Naive thymus-derived CD4-positive, alpha-beta T cell (primary cell): ENCODE measurements at regions not wholly inside any gene's neighbourhood (a gene's known extent, or its start where the extent isn't known, plus 50 kb on each side); places are given as distances from the start of the nearest gene placed in this dataset.

Source experiments
- ATAC-seq: fragments of 150-1000 bp; cut with Tn5 transposase; 2 replicates; pipeline ENCODE4 v1.10.0; 2021; ENCODE audit warnings: mild to moderate bottlenecking, moderate library complexity
- CTCF ChIA-PET: fragments of 350-600 bp; sonication (Branson Sonifier 250); formaldehyde crosslinking; loops from one replicate; lab custom pipeline; 2021; ENCODE audit warnings: antibody characterized with exemption; lab: Charles Lee
- POLR2A ChIA-PET: fragments of 350-600 bp; sonication (Branson Sonifier 250); formaldehyde crosslinking; loops from one replicate; lab custom pipeline; 2021; ENCODE audit warnings: antibody characterized with exemption, inconsistent platforms; lab: Charles Lee
- DNase-seq, 9 donors: peaks; one replicate each; pipeline versions ENCODE4 v3.0.0 to v3.0.0-alpha.2; 2020 to 2022; ENCODE audit warnings: mixed read lengths in 1 of 9
- H3K27ac ChIP-seq: one replicate; pipeline ENCODE4 v1.7.0; 2013; ENCODE audit warnings: mild to moderate bottlenecking, low read depth, low read length, moderate library complexity
- H3K27me3 ChIP-seq, 2 donors: one replicate each; pipeline ENCODE4 v1.7.0; 2013; ENCODE audit warnings: low read length in 2 of 2, mild to moderate bottlenecking in 2 of 2, moderate library complexity in 2 of 2; ENCODE audit not compliant: control insufficient read depth in 2 of 2, insufficient read depth in 2 of 2
- H3K36me3 ChIP-seq, 3 experiments: 1 replicate in 2 of 3; 2 replicates in 1 of 3; pipeline ENCODE4 v1.7.0; 2013; ENCODE audit warnings: low read length in 3 of 3, mild to moderate bottlenecking in 3 of 3, moderate library complexity in 1 of 3; ENCODE audit not compliant: insufficient read depth in 3 of 3, control insufficient read depth in 2 of 3
- H3K4me1 ChIP-seq, 2 donors: one replicate each; pipeline ENCODE4 v1.7.0; 2013; ENCODE audit warnings: low read length in 2 of 2, mild to moderate bottlenecking in 2 of 2, moderate library complexity in 1 of 2; ENCODE audit not compliant: control insufficient read depth in 2 of 2, insufficient read depth in 2 of 2
- H3K4me3 ChIP-seq: 2 replicates; pipeline ENCODE4 v1.7.0; 2013; ENCODE audit warnings: mild to moderate bottlenecking, low read length
- H3K9me3 ChIP-seq, 3 experiments: 1 replicate in 2 of 3; 2 replicates in 1 of 3; pipeline ENCODE4 v1.7.0; 2013; ENCODE audit warnings: low read length in 3 of 3; ENCODE audit not compliant: control insufficient read depth in 2 of 3
- H3K27ac Mint-ChIP-seq, 9 donors: one replicate each; pipeline ENCODE4 v1.8.0; 2020 to 2022; ENCODE audit warnings: mixed read lengths in 9 of 9, mild to moderate bottlenecking in 8 of 9, moderate library complexity in 5 of 9, inconsistent platforms in 2 of 9
- H3K27me3 Mint-ChIP-seq, 5 donors: one replicate each; pipeline ENCODE4 v1.8.0; 2021 to 2022; ENCODE audit warnings: mixed read lengths in 5 of 5, mild to moderate bottlenecking in 1 of 5
- H3K36me3 Mint-ChIP-seq, 5 donors: one replicate each; pipeline ENCODE4 v1.8.0; 2020 to 2022; ENCODE audit warnings: mixed read lengths in 5 of 5, mild to moderate bottlenecking in 3 of 5, inconsistent platforms in 1 of 5
- H3K4me1 Mint-ChIP-seq, 7 donors: one replicate each; pipeline ENCODE4 v1.8.0; 2020 to 2022; ENCODE audit warnings: mixed read lengths in 7 of 7, mild to moderate bottlenecking in 3 of 7, inconsistent platforms in 1 of 7
- H3K4me3 Mint-ChIP-seq, 10 donors: one replicate each; pipeline ENCODE4 v1.8.0; 2020 to 2022; ENCODE audit warnings: mild to moderate bottlenecking in 10 of 10, mixed read lengths in 10 of 10, moderate library complexity in 6 of 10, inconsistent platforms in 2 of 10
- H3K9me3 Mint-ChIP-seq, 11 donors: one replicate each; pipeline ENCODE4 v1.8.0; 2020 to 2022; ENCODE audit warnings: mixed read lengths in 11 of 11, mild to moderate bottlenecking in 4 of 11, inconsistent platforms in 1 of 11, moderate library complexity in 1 of 11
- intact Hi-C, 2 donors: fragments of 100-400 bp; cut with micrococcal nuclease; formaldehyde crosslinking; loops; one replicate each; pipeline ENCODE4 v1.15.1; 2023

DNA sequence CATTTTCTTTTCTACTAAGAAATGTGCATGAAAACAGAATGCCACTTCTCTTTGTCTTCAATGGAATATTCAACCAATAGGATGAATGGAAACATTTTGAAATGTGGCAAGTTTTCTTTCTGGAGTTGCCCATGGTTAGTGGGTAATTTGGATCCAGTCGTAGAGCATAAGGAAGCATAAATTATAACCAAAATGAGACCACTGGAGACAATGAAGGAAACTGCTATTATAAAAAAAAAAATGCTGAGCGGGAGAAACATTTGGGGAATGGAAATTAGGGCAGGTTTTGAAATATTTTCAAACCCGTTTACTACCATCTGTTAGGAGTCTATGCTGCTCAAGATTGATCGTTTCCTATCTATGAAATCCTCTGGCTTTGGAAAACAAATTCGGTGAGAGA lies 182.9 kb upstream of the PRKCQ start:
- peaks cover 37 to 67% (median 48%) of the 10 kb centered on the region in 5 donors for H3K27me3 Mint-ChIP-seq
- CTCF ChIA-PET = no interaction called here
- peaks cover 0 to 16% (median 0%) of the 10 kb centered on the region in 11 donors for H3K9me3 Mint-ChIP-seq
- Histone ChIP-seq H3K9me3 (no peaks in the 10 kb centered on the region), H3K27ac (no peak overlapping the region), H3K36me3 (no peaks in the 10 kb centered on the region), H3K4me1 (no peaks in the 10 kb centered on the region), H3K4me3 (no peak overlapping the region), H3K27me3 (no peaks in the 10 kb centered on the region)
- intact Hi-C loops = no loop called here
- H3K36me3 Mint-ChIP-seq = peaks cover 0 to 4% (median 0%) of the 10 kb centered on the region in 5 donors
- no peak for ATAC-seq
- H3K27ac Mint-ChIP-seq = no peak overlapping the region
- H3K4me3 Mint-ChIP-seq = no peak overlapping the region
- no peak for DNase-seq
- no peaks in the 10 kb centered on the region for H3K4me1 Mint-ChIP-seq
- POLR2A ChIA-PET = no interaction called here

DNA sequence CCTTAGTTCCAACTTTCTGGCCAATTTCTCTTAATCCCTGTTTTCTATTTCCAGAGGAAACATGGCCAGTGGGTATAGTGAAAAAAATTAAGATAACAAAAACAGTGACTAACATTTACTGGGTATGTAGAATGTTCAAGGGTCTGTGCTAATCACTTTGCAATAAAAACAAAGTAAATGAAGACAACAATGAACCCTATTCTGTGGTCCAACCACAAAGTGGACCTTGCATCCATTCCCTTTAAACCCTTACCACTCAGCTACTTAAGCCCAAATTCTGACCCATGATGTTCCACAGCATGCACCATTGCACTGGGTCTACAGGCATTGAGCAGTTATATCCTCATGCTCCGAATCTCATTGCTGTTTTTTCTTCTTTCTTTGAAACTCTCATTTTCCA lies 179.9 kb upstream of the PRKCQ start:
- ChIA-PET POLR2A (no interaction called here), CTCF (no interaction called here)
- Histone ChIP-seq H3K4me3 (no peak overlapping the region), H3K9me3 (no peaks in the 10 kb centered on the region), H3K27me3 (no peaks in the 10 kb centered on the region), H3K36me3 (no peaks in the 10 kb centered on the region), H3K4me1 (no peaks in the 10 kb centered on the region), H3K27ac (no peak overlapping the region)
- Mint-ChIP-seq H3K4me3 (no peak overlapping the region), H3K4me1 (no peaks in the 10 kb centered on the region), H3K27ac (no peak overlapping the region), H3K27me3 (peaks cover 41 to 71% (median 56%) of the 10 kb centered on the region in 5 donors), H3K9me3 (peaks cover 0 to 16% (median 0%) of the 10 kb centered on the region in 11 donors), H3K36me3 (peaks cover 0 to 4% (median 0%) of the 10 kb centered on the region in 5 donors)
- intact Hi-C loops = no loop called here
- DNase-seq = no peak
- ATAC-seq = no peak

DNA sequence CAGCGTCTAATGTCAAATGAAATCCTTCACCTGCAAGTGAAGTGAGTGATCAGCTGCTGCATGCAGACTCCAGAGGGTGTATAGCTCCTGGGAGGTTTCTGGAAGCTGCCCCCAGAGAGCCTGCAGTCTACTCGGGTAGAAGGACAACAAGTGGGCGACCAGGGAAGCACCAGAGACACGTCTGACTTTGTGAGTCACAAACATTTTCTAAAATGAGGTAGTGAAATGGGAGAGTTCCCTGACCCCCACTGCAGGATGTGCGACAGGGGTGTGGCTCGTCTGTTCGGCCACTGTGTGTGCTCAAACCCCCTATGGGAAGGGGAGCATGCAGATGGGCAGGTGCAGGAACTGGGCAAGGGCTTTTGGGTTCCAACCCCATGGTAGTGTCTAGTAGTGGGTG lies 177.1 kb upstream of the PRKCQ start:
- Mint-ChIP-seq H3K27me3 (peaks cover 37 to 53% (median 47%) of the 10 kb centered on the region in 5 donors), H3K4me1 (no peaks in the 10 kb centered on the region), H3K9me3 (peaks cover 0 to 16% (median 0%) of the 10 kb centered on the region in 11 donors), H3K36me3 (peaks cover 0 to 4% (median 0%) of the 10 kb centered on the region in 5 donors), H3K4me3 (no peak overlapping the region), H3K27ac (no peak overlapping the region)
- Histone ChIP-seq H3K4me3 (no peak overlapping the region), H3K36me3 (no peaks in the 10 kb centered on the region), H3K27me3 (no peaks in the 10 kb centered on the region), H3K4me1 (no peaks in the 10 kb centered on the region), H3K27ac (no peak overlapping the region), H3K9me3 (no peaks in the 10 kb centered on the region)
- intact Hi-C loops = no loop called here
- ATAC-seq (no peak), DNase-seq (no peak)
- POLR2A ChIA-PET = no interaction called here
- CTCF ChIA-PET = interaction anchor here (0.6 kb wide), 1 partner anchor 26 kb away, joined by 3 read pairs; no protein-coding TSS in a partner anchor

DNA sequence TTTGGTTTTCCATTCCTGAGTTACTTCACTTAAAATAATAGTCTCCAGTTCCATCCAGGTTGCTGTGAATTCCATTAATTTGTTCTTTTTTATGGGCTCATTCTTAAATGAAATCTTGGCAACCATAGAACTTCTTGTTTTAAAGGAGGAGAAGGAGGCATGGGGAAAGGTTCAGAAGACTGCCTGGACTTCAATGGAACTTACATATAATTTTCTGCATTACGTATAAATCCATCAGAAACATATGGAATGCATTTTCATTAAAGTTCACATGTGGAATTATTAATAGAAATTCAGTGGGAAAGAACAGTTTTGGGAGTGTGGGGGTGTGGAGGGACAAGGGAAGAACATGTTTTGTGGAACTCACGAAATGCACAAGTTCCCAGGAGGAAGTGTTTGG lies 176.6 kb upstream of the PRKCQ start:
- no peak overlapping the region for H3K4me3 Mint-ChIP-seq
- no peaks in the 10 kb centered on the region for H3K27me3 ChIP-seq
- H3K4me1 ChIP-seq = no peaks in the 10 kb centered on the region
- ATAC-seq (no peak), DNase-seq (no peak)
- H3K9me3 ChIP-seq = no peaks in the 10 kb centered on the region
- intact Hi-C loops = no loop called here
- peaks cover 36 to 53% (median 47%) of the 10 kb centered on the region in 5 donors for H3K27me3 Mint-ChIP-seq
- peaks cover 0 to 15% (median 0%) of the 10 kb centered on the region in 11 donors for H3K9me3 Mint-ChIP-seq
- no peaks in the 10 kb centered on the region for H3K4me1 Mint-ChIP-seq
- no peak overlapping the region for H3K27ac ChIP-seq
- no peak overlapping the region for H3K4me3 ChIP-seq
- CTCF ChIA-PET = interaction anchor here (0.6 kb wide), 1 partner anchor 26 kb away, joined by 3 read pairs; no protein-coding TSS in a partner anchor
- POLR2A ChIA-PET = no interaction called here
- H3K36me3 Mint-ChIP-seq = peaks cover 0 to 4% (median 0%) of the 10 kb centered on the region in 5 donors
- H3K27ac Mint-ChIP-seq = no peak overlapping the region
- H3K36me3 ChIP-seq = no peaks in the 10 kb centered on the region

DNA sequence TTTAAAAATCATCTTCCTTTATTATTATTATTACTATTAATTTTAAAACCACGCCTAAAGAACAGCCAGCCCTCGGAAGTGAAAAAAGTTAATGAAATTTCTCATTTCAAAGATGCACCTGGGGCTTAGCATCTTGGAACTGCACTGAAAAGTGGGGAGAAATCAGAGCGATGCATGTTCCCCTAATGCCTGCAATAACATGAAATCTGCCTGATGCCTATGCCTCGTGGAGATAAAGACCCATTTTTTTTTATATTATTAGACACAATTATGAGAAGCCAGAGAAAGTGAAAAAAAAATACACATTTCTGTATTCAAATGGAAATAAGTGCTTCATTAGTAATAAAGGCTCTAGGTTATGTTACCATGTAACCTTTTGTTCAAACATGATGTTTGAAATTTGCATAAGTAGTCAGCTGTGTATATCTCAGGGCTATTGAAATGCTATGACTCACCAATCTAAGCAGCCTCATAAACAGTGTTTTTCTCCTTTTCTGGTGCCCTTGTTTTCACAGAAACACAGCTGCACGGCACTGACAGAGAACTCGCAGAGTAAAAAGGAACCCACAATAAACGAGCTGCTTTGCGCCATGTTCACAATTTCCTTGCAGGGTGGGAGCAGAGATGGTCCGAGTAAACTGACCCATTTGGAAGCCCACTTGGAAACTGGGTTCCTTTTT lies 175.8 kb upstream of the PRKCQ start:
- Histone ChIP-seq H3K4me3 (no peak overlapping the region), H3K27me3 (no peaks in the 10 kb centered on the region), H3K36me3 (no peaks in the 10 kb centered on the region), H3K4me1 (no peaks in the 10 kb centered on the region), H3K9me3 (no peaks in the 10 kb centered on the region), H3K27ac (no peak overlapping the region)
- intact Hi-C loops = no loop called here
- CTCF ChIA-PET = no interaction called here
- peaks cover 0 to 10% (median under 1%) of the 10 kb centered on the region in 11 donors for H3K9me3 Mint-ChIP-seq
- no peaks in the 10 kb centered on the region for H3K36me3 Mint-ChIP-seq
- no peak for DNase-seq
- no peak overlapping the region for H3K4me3 Mint-ChIP-seq
- no peaks in the 10 kb centered on the region for H3K4me1 Mint-ChIP-seq
- ATAC-seq = no peak
- H3K27ac Mint-ChIP-seq = no peak overlapping the region
- H3K27me3 Mint-ChIP-seq = peaks cover 38 to 53% (median 49%) of the 10 kb centered on the region in 5 donors
- POLR2A ChIA-PET = no interaction called here

DNA sequence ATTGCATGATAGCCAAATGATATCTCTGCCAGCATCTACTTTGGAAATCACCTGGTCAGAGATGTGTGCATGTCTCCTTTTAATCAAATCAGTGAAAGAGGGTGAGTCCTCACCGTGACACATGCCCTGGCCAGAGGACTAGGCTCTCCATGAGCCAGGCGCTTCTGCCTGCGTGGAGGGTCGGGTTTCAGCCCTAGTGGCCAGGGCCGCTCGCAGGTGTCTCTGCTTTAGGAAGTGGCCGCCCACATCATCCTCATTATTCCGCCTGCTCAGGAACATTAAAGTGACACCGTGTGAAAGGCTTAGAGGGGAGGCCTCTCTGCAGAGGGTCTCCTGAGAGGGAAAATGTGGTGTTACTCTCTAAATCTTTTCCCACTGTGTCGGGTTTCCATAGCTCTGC lies 173.6 kb upstream of the PRKCQ start:
- ATAC-seq = no peak
- no peak overlapping the region for H3K4me3 ChIP-seq
- POLR2A ChIA-PET = no interaction called here

DNA sequence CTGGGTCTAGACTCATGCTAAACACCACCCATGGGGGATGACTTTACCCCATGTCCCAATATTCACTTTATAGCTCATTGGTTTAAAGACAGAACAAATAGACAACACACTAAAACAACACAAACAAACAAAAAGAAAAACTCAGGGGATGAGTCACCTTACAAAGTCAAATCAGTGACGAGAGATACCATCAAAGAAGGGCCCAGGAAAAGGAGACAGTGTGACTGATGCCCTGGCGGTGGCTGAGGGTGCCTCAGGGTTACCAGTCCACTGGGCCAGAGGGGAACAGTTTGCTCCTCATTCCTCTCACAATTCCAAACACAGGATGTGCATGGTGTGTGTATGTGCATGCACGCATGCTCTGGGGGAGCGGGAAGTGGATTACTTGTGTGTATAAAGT lies 171.3 kb upstream of the PRKCQ start:
- Mint-ChIP-seq H3K9me3 (peaks cover 0 to 12% (median 3%) of the 10 kb centered on the region in 11 donors), H3K27ac (no peak overlapping the region), H3K4me3 (no peak overlapping the region), H3K27me3 (peaks cover 16 to 33% (median 21%) of the 10 kb centered on the region in 5 donors), H3K36me3 (peaks cover 0 to 4% (median 0%) of the 10 kb centered on the region in 5 donors), H3K4me1 (no peaks in the 10 kb centered on the region)
- H3K4me1 ChIP-seq = no peaks in the 10 kb centered on the region
- ChIA-PET CTCF (no interaction called here), POLR2A (no interaction called here)
- no peaks in the 10 kb centered on the region for H3K9me3 ChIP-seq
- no peaks in the 10 kb centered on the region for H3K27me3 ChIP-seq
- H3K4me3 ChIP-seq = no peak overlapping the region
- no peaks in the 10 kb centered on the region for H3K36me3 ChIP-seq
- DNase-seq = no peak
- H3K27ac ChIP-seq = no peak overlapping the region
- intact Hi-C loops = loop anchor here in 1 of 2 donors (1.0 kb wide), 1 partner anchor 42 kb away; no protein-coding TSS in a partner anchor
- ATAC-seq = no peak

More for the DNA sequence above, 173.6 kb upstream of the PRKCQ start:
- Histone ChIP-seq H3K4me1 (no peaks in the 10 kb centered on the region), H3K36me3 (no peaks in the 10 kb centered on the region), H3K9me3 (no peaks in the 10 kb centered on the region), H3K27ac (no peak overlapping the region), H3K27me3 (no peaks in the 10 kb centered on the region)
- peaks cover 0 to 4% (median 0%) of the 10 kb centered on the region in 5 donors for H3K36me3 Mint-ChIP-seq
- intact Hi-C loops = no loop called here
- no peak overlapping the region for H3K27ac Mint-ChIP-seq
- peaks cover 0 to 12% (median 3%) of the 10 kb centered on the region in 11 donors for H3K9me3 Mint-ChIP-seq
- H3K27me3 Mint-ChIP-seq = peaks cover 26 to 43% (median 38%) of the 10 kb centered on the region in 5 donors
- CTCF ChIA-PET = no interaction called here
- H3K4me3 Mint-ChIP-seq = no peak overlapping the region
- no peaks in the 10 kb centered on the region for H3K4me1 Mint-ChIP-seq
- no peak for DNase-seq
